ENCODE measurements at regions not wholly inside any gene's neighbourhood (a gene's known extent, or its start where the extent isn't known, plus 50 kb on each side); places are given as distances from the start of the nearest gene placed in this dataset.

- CTCF ChIA-PET (ENCODE audit: unreplicated experiment), result no interaction called here
Measured at GRCh38 chr1:168786476-168787330, 57.7 kb upstream of the DPT start.

DNA sequence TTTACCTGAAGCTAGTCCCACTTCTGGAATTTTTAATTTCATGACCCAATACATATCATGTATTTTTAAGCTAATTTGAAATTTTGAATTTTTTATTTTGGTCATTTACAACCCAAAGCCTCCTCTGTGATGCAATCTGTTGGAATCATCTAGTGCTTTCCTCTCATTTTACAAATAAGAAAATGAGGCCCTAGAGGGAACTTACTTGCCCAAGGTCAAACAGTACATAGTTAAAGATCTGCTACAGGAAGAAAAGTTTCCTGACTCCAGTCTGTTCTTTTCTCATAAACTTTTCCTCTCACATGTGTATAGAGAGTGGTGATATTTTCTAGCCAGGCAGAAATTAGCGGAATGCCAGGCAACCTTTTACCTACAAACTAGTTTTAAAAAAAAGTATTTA is 59.3 kb upstream of the DPT start:
- no peak for DNase-seq (ENCODE audit: low spot score)
- TF ChIP-seq CTCF (conservative IDR thresholded peaks at IDR 0.05; ENCODE audit: low read length), result no peak
- TF ChIP-seq EZH2phosphoT487 (IDR thresholded peaks at IDR 0.05; ENCODE audit: borderline replicate concordance, low read depth, low read length), result no peak
- CTCF ChIA-PET (ENCODE audit: unreplicated experiment), result no interaction called here
- Histone ChIP-seq H3K9me2 (ENCODE audit: insufficient read depth, low read length) (no peaks in the 10 kb centered on the region), H3K79me2 (ENCODE audit: insufficient read depth, low read depth, low read length) (no peaks in the 10 kb centered on the region), H3K36me3 (ENCODE audit: insufficient read depth, low read length) (no peaks in the 10 kb centered on the region), H3K4me2 (ENCODE audit: low read length) (no peak overlapping the region), H3K9me3 (ENCODE audit: low read length) (no peaks in the 10 kb centered on the region), H3K27ac (ENCODE audit: low read depth, low read length, poor library complexity, severe bottlenecking) (no peak overlapping the region), H3K4me1 (ENCODE audit: insufficient read depth, low read length, poor library complexity, severe bottlenecking) (no peaks in the 10 kb centered on the region), H4K20me1 (ENCODE audit: insufficient read depth, low read length) (no peaks in the 10 kb centered on the region), H3K4me3 (ENCODE audit: low read depth, low read length, poor library complexity, severe bottlenecking) (no peak overlapping the region), H2AFZ (ENCODE audit: low read length) (no peak overlapping the region)
- no TSS peak for BruUV-seq (replicated peaks)
- intact Hi-C loops (cut with micrococcal nuclease; ENCODE audit: unreplicated experiment), result no loop called here
- POLR2A ChIA-PET, result no interaction called here

More at GRCh38 chr1:168786476-168787330, 57.7 kb upstream of the DPT start:
- no peaks in the 10 kb centered on the region for H3K4me1 ChIP-seq (ENCODE audit: insufficient read depth, low read length, poor library complexity, severe bottlenecking)
- no peak for TF ChIP-seq EZH2phosphoT487 (IDR thresholded peaks at IDR 0.05; ENCODE audit: borderline replicate concordance, low read depth, low read length)
- no peak for TF ChIP-seq CTCF (conservative IDR thresholded peaks at IDR 0.05; ENCODE audit: low read length)
- H4K20me1 ChIP-seq (ENCODE audit: insufficient read depth, low read length), result no peaks in the 10 kb centered on the region
- no TSS peak for BruUV-seq (replicated peaks)
- no peaks in the 10 kb centered on the region for H3K9me3 ChIP-seq (ENCODE audit: low read length)
- no peaks in the 10 kb centered on the region for H3K9me2 ChIP-seq (ENCODE audit: insufficient read depth, low read length)
- no peak overlapping the region for H3K4me3 ChIP-seq (ENCODE audit: low read depth, low read length, poor library complexity, severe bottlenecking)
- no peak overlapping the region for H3K4me2 ChIP-seq (ENCODE audit: low read length)
- DNase-seq (ENCODE audit: low spot score), result no peak
- intact Hi-C loops (cut with micrococcal nuclease; ENCODE audit: unreplicated experiment), result no loop called here
- no peaks in the 10 kb centered on the region for H3K79me2 ChIP-seq (ENCODE audit: insufficient read depth, low read depth, low read length)
- H3K36me3 ChIP-seq (ENCODE audit: insufficient read depth, low read length), result no peaks in the 10 kb centered on the region
- POLR2A ChIA-PET, result no interaction called here
- no peak overlapping the region for H2AFZ ChIP-seq (ENCODE audit: low read length)
- no peak overlapping the region for H3K27ac ChIP-seq (ENCODE audit: low read depth, low read length, poor library complexity, severe bottlenecking)

GRCh38 chr1:168789501-168789900 is 60.5 kb upstream of the DPT start:
- Histone ChIP-seq H3K4me2 (ENCODE audit: low read length) (no peak overlapping the region), H3K4me3 (ENCODE audit: low read depth, low read length, poor library complexity, severe bottlenecking) (no peak overlapping the region), H3K9me2 (ENCODE audit: insufficient read depth, low read length) (no peaks in the 10 kb centered on the region), H4K20me1 (ENCODE audit: insufficient read depth, low read length) (no peaks in the 10 kb centered on the region), H3K27ac (ENCODE audit: low read depth, low read length, poor library complexity, severe bottlenecking) (no peak overlapping the region), H3K36me3 (ENCODE audit: insufficient read depth, low read length) (no peaks in the 10 kb centered on the region), H3K9me3 (ENCODE audit: low read length) (no peaks in the 10 kb centered on the region), H2AFZ (ENCODE audit: low read length) (no peak overlapping the region), H3K79me2 (ENCODE audit: insufficient read depth, low read depth, low read length) (no peaks in the 10 kb centered on the region), H3K4me1 (ENCODE audit: insufficient read depth, low read length, poor library complexity, severe bottlenecking) (no peaks in the 10 kb centered on the region)
- no peak for DNase-seq (ENCODE audit: low spot score)
- CTCF ChIA-PET (ENCODE audit: unreplicated experiment), result no interaction called here
- TF ChIP-seq EZH2phosphoT487 (IDR thresholded peaks at IDR 0.05; ENCODE audit: borderline replicate concordance, low read depth, low read length), result no peak
- no peak for TF ChIP-seq CTCF (conservative IDR thresholded peaks at IDR 0.05; ENCODE audit: low read length)
- no TSS peak for BruUV-seq (replicated peaks)
- intact Hi-C loops (cut with micrococcal nuclease; ENCODE audit: unreplicated experiment), result no loop called here
- POLR2A ChIA-PET, result no interaction called here
